Thoracic aorta (tissue), 2 donors: ENCODE measurements at regions not wholly inside any gene's neighbourhood (a gene's known extent, or its start where the extent isn't known, plus 50 kb on each side); places are given as distances from the start of the nearest gene placed in this dataset.

ENCODE experiments used
- ATAC-seq: fragments of 150-250 bp; one replicate; pipeline ENCODE4 v1.8.0; 2017; ENCODE audit warnings: low read depth; ENCODE audit not compliant: insufficient number of reproducible peaks, low FRiP score
- DNase-seq: peaks from one replicate; pipeline ENCODE4 v3.0.0-alpha.2; 2020; ENCODE audit warnings: low spot score
- H3K27ac ChIP-seq, 2 donors: fragments of 200-600 bp; sonication (generic); 1 replicate in 1 of 2; 2 replicates in 1 of 2; pipeline ENCODE4 v1.5.1; 2016; ENCODE audit warnings: mild to moderate bottlenecking in 2 of 2, moderate library complexity in 2 of 2
- H3K27me3 ChIP-seq: fragments of 200-600 bp; sonication (generic); replicated peaks from 2 replicates; pipeline ENCODE4 v1.6.0; 2016; ENCODE audit warnings: mild to moderate bottlenecking; ENCODE audit not compliant: insufficient read depth
- H3K36me3 ChIP-seq: fragments of 200-600 bp; sonication (generic); one replicate; pipeline ENCODE4 v1.5.1; 2016
- H3K4me1 ChIP-seq, 2 donors: fragments of 200-600 bp; sonication (generic); 1 replicate in 1 of 2; 2 replicates in 1 of 2; pipeline versions ENCODE4 v1.5.1 to v1.6.0; 2016; ENCODE audit warnings: low read depth in 2 of 2, mild to moderate bottlenecking in 1 of 2; ENCODE audit not compliant: control insufficient read depth in 1 of 2
- H3K4me3 ChIP-seq: fragments of 200-600 bp; sonication (generic); 2 replicates; pipeline ENCODE4 v1.5.1; 2016; ENCODE audit warnings: mild to moderate bottlenecking
- H3K9me3 ChIP-seq: fragments of 200-600 bp; sonication (generic); 2 replicates; pipeline ENCODE4 v1.5.1; 2016
- CTCF ChIP-seq: fragments of 200-600 bp; sonication (generic); IDR thresholded peaks from one replicate; pipeline ENCODE4 v1.5.1; 2019; ENCODE audit warnings: antibody characterized with exemption

GRCh38 chr6:133166766-133167165 lies 74.4 kb upstream of the EYA4 start:
- no peaks in the 10 kb centered on the region for H3K9me3 ChIP-seq
- DNase-seq (no peak), ATAC-seq (no peak)
- H3K4me3 ChIP-seq = no peak overlapping the region
- H3K27ac ChIP-seq = no peak overlapping the region
- TF ChIP-seq CTCF = no peak
- no peaks in the 10 kb centered on the region for H3K36me3 ChIP-seq
- no peaks in the 10 kb centered on the region for H3K27me3 ChIP-seq
- H3K4me1 ChIP-seq = no peaks in the 10 kb centered on the region

- no peaks in the 10 kb centered on the region for H3K27me3 ChIP-seq
- H3K27ac ChIP-seq = no peak overlapping the region
- no peaks in the 10 kb centered on the region for H3K4me1 ChIP-seq
- no peak overlapping the region for H3K4me3 ChIP-seq
- TF ChIP-seq CTCF = no peak
- no peaks in the 10 kb centered on the region for H3K36me3 ChIP-seq
- no peak for ATAC-seq
- no peaks in the 10 kb centered on the region for H3K9me3 ChIP-seq
- no peak for DNase-seq
Observed at GRCh38 chr6:133169901-133170300, 71.3 kb upstream of the EYA4 start.

GRCh38 chr6:133170602-133171001 lies 70.6 kb upstream of the EYA4 start:
- Histone ChIP-seq H3K4me3 (no peak overlapping the region), H3K4me1 (no peaks in the 10 kb centered on the region), H3K27me3 (no peaks in the 10 kb centered on the region), H3K9me3 (no peaks in the 10 kb centered on the region), H3K36me3 (no peaks in the 10 kb centered on the region), H3K27ac (no peak overlapping the region)
- no peak for DNase-seq
- no peak for TF ChIP-seq CTCF
- ATAC-seq = no peak

- Histone ChIP-seq H3K36me3 (no peaks in the 10 kb centered on the region), H3K27me3 (no peaks in the 10 kb centered on the region), H3K4me3 (no peak overlapping the region), H3K9me3 (no peaks in the 10 kb centered on the region), H3K4me1 (no peaks in the 10 kb centered on the region), H3K27ac (no peak overlapping the region)
- TF ChIP-seq CTCF = no peak
- ATAC-seq = no peak
- DNase-seq = no peak
Observed at GRCh38 chr6:133171989-133172604, 69.1 kb upstream of the EYA4 start.

GRCh38 chr6:133173276-133173675 lies 67.9 kb upstream of the EYA4 start:
- H3K4me1 ChIP-seq = no peaks in the 10 kb centered on the region
- no peak overlapping the region for H3K4me3 ChIP-seq
- DNase-seq (no peak), ATAC-seq (no peak)
- TF ChIP-seq CTCF = no peak
- no peaks in the 10 kb centered on the region for H3K36me3 ChIP-seq
- H3K27ac ChIP-seq = no peak overlapping the region
- H3K27me3 ChIP-seq = no peaks in the 10 kb centered on the region
- no peaks in the 10 kb centered on the region for H3K9me3 ChIP-seq
